ENCODE measurements at regions not wholly inside any gene's neighbourhood (a gene's known extent, or its start where the extent isn't known, plus 50 kb on each side); places are given as distances from the start of the nearest gene placed in this dataset.
"Not testable (repeated sequence)": the region's sequence is repeated elsewhere in the genome, so short reads cannot be mapped to it uniquely, and the experiment has no call there.

- DNase-seq: no peak
- TF ChIP-seq POLR2A (IDR thresholded peaks at IDR 0.05; ENCODE audit: low read length) (no peak), GATA1 (IDR thresholded peaks at IDR 0.05; ENCODE audit: low read depth, low read length) (no peak)
These were observed 222.2 kb downstream of the WNT5A start for GRCh38 chr3:55264919-55265318.

- no peak for DNase-seq
- no peak for TF ChIP-seq POLR2A (IDR thresholded peaks at IDR 0.05; ENCODE audit: low read length)
- no peak for TF ChIP-seq GATA1 (IDR thresholded peaks at IDR 0.05; ENCODE audit: low read depth, low read length)
These were observed 234.2 kb downstream of the WNT5A start for GRCh38 chr3:55252921-55253320.

GRCh38 chr3:55249156-55249555 is 237.9 kb downstream of the WNT5A start:
- DNase-seq: not testable (repeated sequence)

GRCh38 chr3:55247666-55248065 is 239.4 kb downstream of the WNT5A start:
- TF ChIP-seq GATA1 (IDR thresholded peaks at IDR 0.05; ENCODE audit: low read depth, low read length): no peak
- TF ChIP-seq POLR2A (IDR thresholded peaks at IDR 0.05; ENCODE audit: low read length): no peak

GRCh38 chr3:55246033-55246432 is 241.1 kb downstream of the WNT5A start:
- DNase-seq: no peak
- TF ChIP-seq POLR2A (IDR thresholded peaks at IDR 0.05; ENCODE audit: low read length) (no peak), GATA1 (IDR thresholded peaks at IDR 0.05; ENCODE audit: low read depth, low read length) (no peak)

More at GRCh38 chr3:55247666-55248065, 239.4 kb downstream of the WNT5A start:
- no peak for DNase-seq

GRCh38 chr3:55245351-55245750 is 241.8 kb downstream of the WNT5A start:
- TF ChIP-seq GATA1 (IDR thresholded peaks at IDR 0.05; ENCODE audit: low read depth, low read length) (no peak), POLR2A (IDR thresholded peaks at IDR 0.05; ENCODE audit: low read length) (no peak)
- DNase-seq: no peak

- DNase-seq: no peak
- TF ChIP-seq POLR2A (IDR thresholded peaks at IDR 0.05; ENCODE audit: low read length): no peak
- TF ChIP-seq GATA1 (IDR thresholded peaks at IDR 0.05; ENCODE audit: low read depth, low read length): no peak
These were observed 242.9 kb downstream of the WNT5A start for GRCh38 chr3:55244247-55244646.

- DNase-seq: no peak
- TF ChIP-seq GATA1 (IDR thresholded peaks at IDR 0.05; ENCODE audit: low read depth, low read length): no peak
- no peak for TF ChIP-seq POLR2A (IDR thresholded peaks at IDR 0.05; ENCODE audit: low read length)
These were observed 243.4 kb downstream of the WNT5A start for GRCh38 chr3:55243678-55244077.

- DNase-seq: no peak
- TF ChIP-seq GATA1 (IDR thresholded peaks at IDR 0.05; ENCODE audit: low read depth, low read length) (no peak), POLR2A (IDR thresholded peaks at IDR 0.05; ENCODE audit: low read length) (no peak)
These were observed 244.2 kb downstream of the WNT5A start for GRCh38 chr3:55242921-55243320.

- DNase-seq: no peak
- TF ChIP-seq POLR2A (IDR thresholded peaks at IDR 0.05; ENCODE audit: low read length) (no peak), GATA1 (IDR thresholded peaks at IDR 0.05; ENCODE audit: low read depth, low read length) (no peak)
These were observed 246.0 kb downstream of the WNT5A start for GRCh38 chr3:55241098-55241497.

GRCh38 chr3:55235416-55235815 is 251.7 kb downstream of the WNT5A start:
- DNase-seq: no peak
- TF ChIP-seq GATA1 (IDR thresholded peaks at IDR 0.05; ENCODE audit: low read depth, low read length) (no peak), POLR2A (IDR thresholded peaks at IDR 0.05; ENCODE audit: low read length) (no peak)

GRCh38 chr3:55226696-55227095 is 260.4 kb downstream of the WNT5A start:
- TF ChIP-seq GATA1 (IDR thresholded peaks at IDR 0.05; ENCODE audit: low read depth, low read length) (no peak), POLR2A (IDR thresholded peaks at IDR 0.05; ENCODE audit: low read length) (no peak)
- DNase-seq: no peak

- no peak for DNase-seq
- no peak for TF ChIP-seq POLR2A (IDR thresholded peaks at IDR 0.05; ENCODE audit: low read length)
- TF ChIP-seq GATA1 (IDR thresholded peaks at IDR 0.05; ENCODE audit: low read depth, low read length): no peak
These were observed 268.5 kb downstream of the WNT5A start for GRCh38 chr3:55218577-55218976.

GRCh38 chr3:55207744-55208143 is 279.4 kb downstream of the WNT5A start:
- TF ChIP-seq GATA1 (IDR thresholded peaks at IDR 0.05; ENCODE audit: low read depth, low read length) (no peak), POLR2A (IDR thresholded peaks at IDR 0.05; ENCODE audit: low read length) (no peak)
- no peak for DNase-seq

GRCh38 chr3:55205990-55206389 is 278.1 kb upstream of the LRTM1 start:
- TF ChIP-seq GATA1 (IDR thresholded peaks at IDR 0.05; ENCODE audit: low read depth, low read length) (no peak), POLR2A (IDR thresholded peaks at IDR 0.05; ENCODE audit: low read length) (no peak)
- no peak for DNase-seq

GRCh38 chr3:55204417-55204816 is 276.6 kb upstream of the LRTM1 start:
- DNase-seq: no peak
- TF ChIP-seq GATA1 (IDR thresholded peaks at IDR 0.05; ENCODE audit: low read depth, low read length): no peak
- no peak for TF ChIP-seq POLR2A (IDR thresholded peaks at IDR 0.05; ENCODE audit: low read length)

Data from erythroblast (primary cell).